GM18951 (cell line): ENCODE measurements at regions not wholly inside any gene's neighbourhood (a gene's known extent, or its start where the extent isn't known, plus 50 kb on each side); places are given as distances from the start of the nearest gene placed in this dataset.

Experiments
- POLR2A ChIP-seq: IDR thresholded peaks from 4 replicates; pipeline ENCODE4 v1.6.1; 2011; ENCODE audit warnings: mild to moderate bottlenecking; ENCODE audit not compliant: insufficient read length, insufficient read depth; ENCODE audit errors: extremely low read depth
- in situ Hi-C: fragments of 300-500 bp; cut with MboI; formaldehyde crosslinking; loops from one replicate; pipeline ENCODE4 v1.12.0; 2022; ENCODE audit warnings: low sequenced_read_pairs, mixed read lengths, inconsistent platforms; ENCODE audit not compliant: unreplicated experiment

DNA sequence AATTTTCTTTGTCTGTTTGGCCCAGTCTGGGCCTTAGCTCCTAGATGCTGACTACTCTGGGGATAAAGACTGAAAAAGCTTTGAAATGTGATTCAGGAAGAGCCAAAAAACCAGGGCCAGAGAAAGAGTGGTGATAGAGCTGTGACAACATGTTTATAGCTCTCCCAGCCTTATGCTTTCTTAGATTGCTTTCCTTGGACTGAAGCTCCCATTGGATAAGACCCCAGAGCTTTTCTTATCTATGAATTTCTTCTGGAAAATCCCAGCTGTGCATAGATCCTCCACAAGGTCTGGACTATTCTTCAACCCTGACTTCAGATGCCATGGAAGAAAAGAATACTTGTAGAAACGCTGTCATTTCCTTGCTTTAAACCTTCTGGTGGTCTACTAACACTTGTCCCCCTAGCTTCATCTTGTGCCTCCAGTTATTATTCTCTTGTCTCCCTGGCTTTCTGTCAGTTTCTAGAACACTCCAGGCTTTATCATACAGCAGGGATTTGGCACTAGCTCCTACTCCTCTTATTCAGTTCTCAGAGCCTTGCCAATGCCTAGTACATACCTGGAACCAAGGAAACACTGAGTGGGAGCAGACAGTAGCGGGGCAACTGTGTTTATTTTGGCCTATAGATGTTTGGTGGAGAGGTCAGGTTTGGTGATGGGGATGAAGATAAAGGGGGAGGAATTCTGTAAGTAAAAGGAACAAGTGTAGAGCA is 57.1 kb upstream of the TEX13D start:
- in situ Hi-C loops: no loop called here
- TF ChIP-seq POLR2A: no peak

GRCh38 chrX:124280294-124280902 is 52.1 kb upstream of the TEX13D start:
- no peak for TF ChIP-seq POLR2A
- in situ Hi-C loops: no loop called here

DNA sequence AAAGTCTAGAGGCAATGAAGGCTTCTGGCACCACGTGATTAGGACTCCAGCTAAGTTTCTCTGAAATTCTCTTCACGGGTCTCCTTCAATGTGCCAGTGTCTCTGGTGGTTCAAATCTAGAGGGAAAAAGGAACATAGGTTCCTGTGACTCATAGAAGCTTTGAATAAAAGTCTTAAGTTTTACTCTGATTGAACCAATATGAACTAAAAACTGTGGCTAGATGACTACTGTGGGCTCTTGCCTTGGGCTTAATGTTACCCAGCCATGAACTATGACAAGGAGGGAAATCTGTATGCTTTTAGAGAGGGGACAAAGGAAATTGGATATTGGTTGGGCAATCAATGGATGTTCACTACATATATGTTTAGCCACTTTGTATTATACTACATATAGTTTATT is 49.9 kb upstream of the TEX13D start:
- TF ChIP-seq POLR2A: no peak
- in situ Hi-C loops: no loop called here
